ENCODE measurements at regions not wholly inside any gene's neighbourhood (a gene's known extent, or its start where the extent isn't known, plus 50 kb on each side); places are given as distances from the start of the nearest gene placed in this dataset.

- Mint-ChIP-seq H3K9me3 (no peaks in the 10 kb centered on the region), H3K27me3 (ENCODE audit: low read depth) (no peaks in the 10 kb centered on the region), H3K36me3 (no peaks in the 10 kb centered on the region), H3K27ac (no peak overlapping the region), H3K4me3 (no peak overlapping the region), H3K4me1 (peaks cover under 1% of the 10 kb centered on the region)
- no peak for TF ChIP-seq CTCF (IDR thresholded peaks at IDR 0.05; ENCODE audit: unreplicated experiment)
- no peak for DNase-seq (ENCODE audit: low spot score in 2 of 2, unreplicated experiment in 2 of 2)
Observed at GRCh38 chr6:148257810-148258209, 84.8 kb upstream of the SASH1 start.

- Mint-ChIP-seq H3K9me3 (no peaks in the 10 kb centered on the region), H3K27ac (no peak overlapping the region), H3K27me3 (ENCODE audit: low read depth) (no peaks in the 10 kb centered on the region), H3K4me3 (no peak overlapping the region), H3K36me3 (no peaks in the 10 kb centered on the region), H3K4me1 (peaks cover 6% of the 10 kb centered on the region)
- no peak for DNase-seq (ENCODE audit: low spot score in 2 of 2, unreplicated experiment in 2 of 2)
- no peak for TF ChIP-seq CTCF (IDR thresholded peaks at IDR 0.05; ENCODE audit: unreplicated experiment)
Observed at GRCh38 chr6:148258868-148259267, 83.8 kb upstream of the SASH1 start.

DNA sequence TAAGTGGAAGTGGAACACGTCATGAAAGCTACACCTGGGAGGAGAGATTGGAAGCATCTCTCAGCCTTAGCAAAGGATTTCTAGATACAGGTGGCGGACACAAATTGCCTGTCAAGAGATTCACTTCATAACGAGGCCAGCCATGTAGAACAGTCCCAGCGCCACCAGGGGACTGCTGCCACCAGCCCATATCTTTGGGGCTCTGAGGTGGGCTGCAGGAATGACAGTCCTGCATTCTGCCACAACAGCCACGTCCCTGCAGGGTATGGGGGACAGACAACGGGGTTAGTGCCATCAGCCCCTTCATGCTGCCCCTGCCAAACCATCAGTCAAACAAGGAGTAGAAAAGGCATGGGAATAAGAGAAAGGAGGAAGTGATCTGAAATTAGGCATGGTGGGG lies 81.2 kb upstream of the SASH1 start:
- no peak for TF ChIP-seq CTCF (IDR thresholded peaks at IDR 0.05; ENCODE audit: unreplicated experiment)
- Mint-ChIP-seq H3K4me3 (no peak overlapping the region), H3K9me3 (no peaks in the 10 kb centered on the region), H3K27me3 (ENCODE audit: low read depth) (no peaks in the 10 kb centered on the region), H3K4me1 (peaks cover 15% of the 10 kb centered on the region), H3K27ac (no peak overlapping the region), H3K36me3 (no peaks in the 10 kb centered on the region)
- no peak for DNase-seq (ENCODE audit: low spot score in 2 of 2, unreplicated experiment in 2 of 2)

- TF ChIP-seq CTCF (IDR thresholded peaks at IDR 0.05; ENCODE audit: unreplicated experiment): no peak
- Mint-ChIP-seq H3K4me3 (no peak overlapping the region), H3K27me3 (ENCODE audit: low read depth) (no peaks in the 10 kb centered on the region), H3K27ac (no peak overlapping the region), H3K9me3 (no peaks in the 10 kb centered on the region), H3K36me3 (no peaks in the 10 kb centered on the region), H3K4me1 (peaks cover 15% of the 10 kb centered on the region)
- DNase-seq (ENCODE audit: low spot score in 2 of 2, unreplicated experiment in 2 of 2): no peak
Observed at GRCh38 chr6:148263010-148263409, 79.6 kb upstream of the SASH1 start.

DNA sequence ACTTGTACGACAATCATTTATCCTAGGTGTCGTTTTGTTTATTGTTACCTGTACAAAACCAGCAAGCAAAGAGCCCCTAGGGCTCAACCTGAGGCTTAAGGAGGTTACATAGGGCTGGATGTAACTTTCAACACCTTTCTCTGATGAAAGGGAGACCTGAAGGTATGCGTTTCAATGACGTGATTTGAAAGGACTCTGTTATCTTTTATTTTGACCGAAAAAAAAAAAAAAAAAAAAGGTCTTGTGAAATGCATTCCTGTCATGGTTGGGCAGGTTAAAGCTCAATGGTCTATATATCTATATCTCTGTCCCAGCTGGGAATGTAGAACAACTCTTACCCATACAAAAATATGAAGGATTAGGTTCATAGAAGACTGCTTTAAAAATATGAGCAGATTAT lies 78.7 kb upstream of the SASH1 start:
- Mint-ChIP-seq H3K9me3 (no peaks in the 10 kb centered on the region), H3K4me1 (peaks cover 15% of the 10 kb centered on the region), H3K4me3 (no peak overlapping the region), H3K27me3 (ENCODE audit: low read depth) (no peaks in the 10 kb centered on the region), H3K36me3 (no peaks in the 10 kb centered on the region), H3K27ac (no peak overlapping the region)
- no peak for TF ChIP-seq CTCF (IDR thresholded peaks at IDR 0.05; ENCODE audit: unreplicated experiment)
- no peak for DNase-seq (ENCODE audit: low spot score in 2 of 2, unreplicated experiment in 2 of 2)

GRCh38 chr6:148265054-148265453 lies 77.6 kb upstream of the SASH1 start:
- H3K36me3 Mint-ChIP-seq: no peaks in the 10 kb centered on the region
- H3K4me1 Mint-ChIP-seq: peaks cover 15% of the 10 kb centered on the region
- TF ChIP-seq CTCF (IDR thresholded peaks at IDR 0.05; ENCODE audit: unreplicated experiment): no peak
- no peaks in the 10 kb centered on the region for H3K27me3 Mint-ChIP-seq (ENCODE audit: low read depth)
- no peak overlapping the region for H3K4me3 Mint-ChIP-seq
- no peaks in the 10 kb centered on the region for H3K9me3 Mint-ChIP-seq
- H3K27ac Mint-ChIP-seq: no peak overlapping the region
- no peak for DNase-seq (ENCODE audit: low spot score in 2 of 2, unreplicated experiment in 2 of 2)

Data from mesothelial cell of epicardium (in vitro differentiated cells).